Glomerular visceral epithelial cell (primary cell): ENCODE measurements at regions not wholly inside any gene's neighbourhood (a gene's known extent, or its start where the extent isn't known, plus 50 kb on each side); places are given as distances from the start of the nearest gene placed in this dataset.

ENCODE experiments used
- DNase-seq: peaks from one replicate; pipeline ENCODE4 v3.0.0-alpha.2; 2016; ENCODE audit errors: extremely low spot score

DNA sequence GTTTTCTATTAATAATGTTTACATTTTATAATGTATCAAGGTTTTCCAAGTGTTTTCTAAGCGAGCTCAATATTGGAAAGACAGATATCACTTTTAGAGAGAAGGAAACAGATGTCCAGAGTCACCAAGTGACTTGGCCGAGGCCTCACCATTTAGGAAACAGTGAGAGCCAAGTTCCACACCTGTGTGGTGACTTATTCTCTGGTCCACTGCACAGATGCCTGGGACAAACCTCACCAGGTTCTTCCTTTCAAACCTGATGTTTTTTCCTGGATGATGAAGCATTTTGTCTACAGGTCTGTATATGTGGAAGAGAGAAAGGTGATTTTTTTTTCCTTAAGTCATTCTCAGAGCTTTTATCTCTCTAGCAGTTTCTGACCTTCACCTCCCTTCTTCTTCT is 280.7 kb downstream of the LPIN1 start:
- DNase-seq, result no peak

DNA sequence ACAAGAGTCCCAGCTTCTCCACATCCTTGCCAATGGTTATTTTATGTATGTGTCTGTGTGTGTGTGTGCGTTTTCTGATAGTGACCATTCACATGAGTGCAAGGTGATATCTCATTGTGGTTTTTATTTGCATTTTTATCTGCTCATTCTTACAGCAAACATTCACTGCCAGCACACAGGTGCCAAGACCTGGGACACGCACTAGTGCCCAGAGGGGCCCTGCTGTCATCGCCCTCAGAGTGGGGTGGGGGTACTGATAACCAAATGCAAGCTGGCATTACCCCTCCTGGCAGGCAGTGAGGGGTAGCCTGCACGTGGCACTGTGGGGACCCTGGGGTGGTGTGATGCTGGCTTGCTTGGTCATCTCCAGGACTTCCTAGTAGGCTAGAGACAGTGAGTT is 285.4 kb downstream of the LPIN1 start:
- DNase-seq, result no peak

DNA sequence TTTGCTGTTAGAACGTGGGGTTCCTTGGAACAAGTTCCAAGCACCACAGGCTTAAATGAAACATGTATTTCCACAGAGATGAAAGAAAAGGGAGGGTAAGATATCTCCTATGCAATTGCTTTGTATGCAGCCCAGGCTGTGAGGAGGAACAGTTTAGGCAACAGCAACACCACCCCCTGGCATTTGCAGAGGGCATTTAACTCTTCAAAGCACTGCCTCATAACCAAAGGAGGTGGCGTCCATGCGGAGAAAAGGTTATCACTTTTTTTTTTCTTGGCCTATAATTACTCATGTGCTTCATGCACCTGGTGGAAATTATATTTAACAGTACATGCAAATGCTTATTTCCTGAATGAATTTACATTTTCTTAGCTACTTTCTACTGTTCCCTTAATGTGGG is 286.0 kb downstream of the LPIN1 start:
- DNase-seq, result no peak

DNA sequence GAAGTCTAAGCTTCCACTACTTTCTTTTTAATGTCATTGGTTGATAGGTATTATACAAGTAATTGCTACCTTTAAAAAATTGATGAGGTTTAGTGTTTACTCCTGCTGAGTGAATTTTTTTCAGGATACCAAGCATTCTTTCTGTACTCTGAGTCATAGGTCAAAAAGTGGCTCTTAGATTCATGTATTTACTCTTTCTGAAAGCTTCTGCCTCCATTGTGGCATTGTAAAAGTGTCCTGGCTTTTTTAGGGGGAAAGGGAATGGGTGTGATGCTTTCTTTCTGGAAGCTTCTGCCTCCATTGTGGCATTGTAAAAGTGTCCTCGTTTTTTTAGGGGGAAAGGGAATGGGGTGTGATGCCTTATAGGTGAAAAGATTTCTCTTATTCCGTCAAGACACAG is 286.5 kb downstream of the LPIN1 start:
- no peak for DNase-seq

DNA sequence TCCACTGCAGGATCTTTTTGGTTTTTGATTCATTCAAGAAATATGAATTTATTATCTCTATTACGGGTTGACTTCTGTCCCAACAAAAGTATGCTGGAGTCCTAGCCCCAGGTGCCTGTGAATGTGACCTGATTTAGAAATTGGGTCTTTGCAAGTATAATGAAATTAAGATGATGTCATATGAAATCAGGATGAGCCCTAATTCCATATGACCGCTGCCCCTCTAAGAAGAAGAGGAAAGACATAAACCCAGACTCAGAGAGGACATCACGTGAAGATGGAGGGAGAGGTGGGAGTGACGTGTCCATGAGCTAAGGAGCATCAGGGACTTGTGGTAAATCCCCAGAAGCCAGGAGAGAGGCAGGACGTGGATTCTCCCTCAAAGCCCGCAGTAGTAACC is 287.1 kb downstream of the LPIN1 start:
- DNase-seq, result no peak

DNA sequence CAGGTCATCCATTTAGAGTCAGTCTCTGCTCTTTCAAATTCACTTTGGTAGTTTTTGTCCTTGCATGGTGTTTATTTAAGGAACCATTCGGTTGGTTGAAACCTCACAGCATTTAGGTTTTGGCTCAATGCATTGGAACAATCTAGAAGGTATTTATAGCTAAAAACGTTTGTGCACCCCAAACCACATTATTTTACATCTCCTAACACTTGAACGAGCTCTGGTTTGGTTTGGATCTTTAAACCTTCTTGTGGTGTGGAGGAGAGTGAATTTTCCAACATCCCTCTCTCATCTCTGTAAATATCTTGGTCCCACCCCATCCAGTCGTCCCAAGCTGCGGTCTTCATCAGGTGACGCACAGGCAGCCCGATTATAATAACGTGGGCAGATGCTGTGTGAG is 287.9 kb downstream of the LPIN1 start:
- DNase-seq, result no peak

GRCh38 chr2:12035029-12035720 is 288.7 kb downstream of the LPIN1 start:
- no peak for DNase-seq

DNA sequence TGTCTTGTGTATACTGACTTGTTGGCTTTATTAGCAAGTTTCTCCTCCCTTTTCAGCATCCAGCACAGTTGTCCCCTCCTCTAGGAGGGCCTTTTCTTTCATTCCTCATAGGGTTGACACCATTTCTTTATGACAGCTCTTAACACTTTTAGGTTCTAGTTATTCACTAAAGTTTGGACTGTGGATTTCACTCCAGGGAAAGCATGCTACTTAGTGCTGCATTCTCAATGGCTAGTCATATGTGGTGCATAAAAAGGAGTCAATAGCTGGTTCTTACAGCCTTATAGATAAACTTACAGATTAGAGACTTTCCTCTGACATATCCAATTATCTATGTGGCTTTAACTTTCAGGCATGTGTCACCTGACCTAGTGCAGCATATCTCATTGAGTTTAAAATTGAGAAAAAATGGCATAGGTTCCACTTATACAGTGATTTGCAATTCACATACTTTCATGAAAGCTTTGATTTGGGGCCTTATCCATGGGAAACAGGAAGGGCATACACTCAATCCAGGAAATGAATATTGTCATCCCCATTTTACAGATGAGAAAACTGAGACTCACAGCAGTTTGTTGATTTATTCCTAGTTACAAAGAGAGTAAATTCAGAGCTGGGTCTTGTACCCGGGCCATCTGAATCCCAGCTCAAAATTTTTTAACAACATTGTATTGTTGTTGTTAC is 289.7 kb downstream of the LPIN1 start:
- no peak for DNase-seq

- DNase-seq, result no peak
These were observed 290.2 kb downstream of the LPIN1 start for GRCh38 chr2:12036640-12036983.

GRCh38 chr2:12037301-12037700 is 290.9 kb downstream of the LPIN1 start:
- no peak for DNase-seq

- DNase-seq, result no peak
These were observed 294.8 kb downstream of the LPIN1 start for GRCh38 chr2:12041236-12041635.

DNA sequence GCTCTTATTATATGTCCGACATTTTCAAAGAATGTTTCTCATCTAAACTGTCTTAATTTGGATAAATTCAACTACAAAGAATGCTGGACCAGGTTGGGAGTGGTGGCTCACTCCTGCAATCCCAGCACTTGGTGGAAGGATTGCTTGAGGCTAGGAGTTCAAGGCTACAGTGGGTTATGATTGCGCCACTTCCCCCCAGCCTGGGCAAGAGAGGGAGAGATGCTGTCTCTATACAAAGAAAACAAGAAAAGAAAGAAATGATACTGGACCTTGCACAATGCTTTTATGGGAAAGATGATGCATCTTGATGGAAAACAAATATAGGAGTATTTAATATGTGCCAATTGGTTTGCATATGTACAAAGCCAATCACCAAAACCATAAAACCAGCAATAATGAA is 296.7 kb downstream of the LPIN1 start:
- DNase-seq, result no peak

- no peak for DNase-seq
These were observed 298.4 kb downstream of the LPIN1 start for GRCh38 chr2:12044857-12045256.

DNA sequence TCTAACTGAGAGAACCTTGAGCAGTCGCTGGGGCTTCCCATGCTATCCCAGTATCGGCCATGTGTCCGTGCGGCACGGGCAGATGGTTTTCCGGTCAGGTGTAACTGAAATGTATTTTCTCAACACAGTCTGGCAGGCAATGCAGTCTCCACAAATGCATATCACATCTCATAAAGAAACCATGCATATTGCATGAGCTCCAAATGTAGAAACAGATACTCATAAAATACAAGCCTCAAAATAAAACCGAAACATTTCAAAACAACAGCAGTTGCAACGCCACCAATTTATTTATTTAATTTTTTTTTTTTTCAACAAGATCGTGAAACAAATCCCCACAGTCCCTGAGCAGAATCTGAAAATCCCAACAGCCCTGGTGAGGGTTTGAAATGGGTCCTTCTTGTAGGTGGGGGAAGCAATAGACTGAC is 299.4 kb downstream of the LPIN1 start:
- DNase-seq, result no peak

DNA sequence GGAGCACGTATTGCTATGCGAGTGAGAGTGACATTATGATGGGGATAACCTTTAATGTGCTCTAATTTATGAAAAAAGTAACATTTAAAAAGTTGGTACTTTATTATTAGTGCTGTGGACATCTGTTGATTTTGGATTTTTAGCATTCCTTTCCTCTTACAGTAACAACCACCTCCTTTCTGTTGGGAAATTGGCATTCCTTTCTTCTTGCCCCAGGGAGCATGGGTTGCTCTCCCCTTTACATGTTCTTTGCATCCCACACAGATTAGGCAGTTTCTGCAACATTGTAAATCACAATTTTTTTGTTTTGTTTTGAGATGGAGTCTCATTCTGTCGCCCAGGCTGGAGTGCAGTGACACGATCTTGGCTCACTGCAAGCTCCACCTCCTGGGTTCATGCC is 300.2 kb downstream of the LPIN1 start:
- no peak for DNase-seq

DNA sequence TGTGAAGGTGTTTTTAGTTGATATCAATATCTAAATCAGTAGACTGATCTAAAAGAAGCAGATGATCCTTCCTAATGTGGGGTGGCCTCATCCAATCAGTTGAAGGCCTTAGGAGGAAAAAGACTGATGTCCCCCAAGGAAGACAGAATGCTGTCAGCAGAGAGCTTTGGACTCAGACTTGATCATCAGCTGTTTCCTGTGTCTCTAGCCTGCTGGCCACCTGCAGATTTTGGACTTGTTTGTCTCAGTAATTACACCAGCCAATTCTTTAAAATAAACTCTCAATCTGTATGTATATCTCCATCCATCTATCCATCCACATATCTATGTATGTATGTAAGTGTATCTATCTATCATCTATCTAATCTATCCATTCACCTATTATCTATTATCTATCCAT is 301.3 kb downstream of the LPIN1 start:
- no peak for DNase-seq

DNA sequence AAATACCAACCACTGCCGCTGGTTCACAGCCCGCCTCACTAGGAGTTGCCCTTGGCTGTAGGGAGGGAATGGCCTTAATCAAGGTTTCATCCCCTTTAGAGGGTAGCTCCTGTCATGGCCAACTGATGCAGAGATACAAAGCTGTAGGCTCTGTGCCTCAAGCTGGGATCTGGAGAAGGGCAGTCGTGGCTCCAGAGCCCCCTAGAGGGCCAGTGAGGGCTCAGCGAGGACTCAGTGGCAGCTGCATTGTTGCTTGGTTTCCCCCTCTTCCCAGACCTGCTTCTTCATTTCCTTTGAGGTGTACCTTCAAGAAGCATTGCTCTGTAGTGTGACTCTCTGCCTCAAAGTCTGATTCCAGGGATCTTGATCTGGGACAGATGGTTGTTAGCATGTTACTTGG is 302.1 kb downstream of the LPIN1 start:
- DNase-seq, result no peak

- no peak for DNase-seq
These were observed 304.0 kb downstream of the LPIN1 start for GRCh38 chr2:12050396-12050795.

DNA sequence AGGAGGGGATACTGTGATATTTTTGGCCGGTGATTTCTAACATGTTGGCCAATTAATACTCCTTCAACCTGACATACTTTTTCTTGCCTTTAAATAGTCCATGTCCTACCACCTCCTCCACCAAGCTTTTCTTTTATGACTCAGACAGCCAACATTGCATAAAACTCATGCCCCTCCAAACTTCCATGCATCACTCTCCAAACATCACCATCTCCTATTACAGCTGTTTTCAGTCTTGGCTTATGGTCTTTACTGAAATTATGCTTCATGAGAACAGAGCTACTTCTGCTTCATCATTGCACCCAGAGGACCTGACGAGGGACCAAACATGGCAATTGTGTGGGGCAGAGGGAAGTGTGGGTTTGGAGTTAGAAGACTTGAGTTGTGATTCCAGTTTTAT is 305.4 kb downstream of the LPIN1 start:
- DNase-seq, result no peak

DNA sequence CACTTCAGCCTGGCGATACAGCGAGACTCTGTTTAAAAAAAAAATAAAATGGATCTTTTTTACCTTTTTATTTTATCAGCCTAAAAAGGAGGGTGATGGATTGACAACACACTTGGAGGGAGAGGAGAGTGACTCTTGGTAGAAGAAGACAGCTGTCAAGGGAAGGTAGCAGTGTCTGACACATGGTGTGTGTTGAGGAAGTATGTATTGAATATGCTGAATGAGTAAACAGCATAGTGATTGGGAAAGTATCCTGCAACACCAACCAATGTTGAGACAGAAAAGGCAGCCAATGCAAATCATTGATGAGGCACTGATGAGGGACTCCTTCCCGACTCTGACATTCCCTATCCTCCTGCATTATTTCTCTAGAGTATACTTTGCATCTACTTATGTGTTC is 306.4 kb downstream of the LPIN1 start:
- DNase-seq, result no peak

DNA sequence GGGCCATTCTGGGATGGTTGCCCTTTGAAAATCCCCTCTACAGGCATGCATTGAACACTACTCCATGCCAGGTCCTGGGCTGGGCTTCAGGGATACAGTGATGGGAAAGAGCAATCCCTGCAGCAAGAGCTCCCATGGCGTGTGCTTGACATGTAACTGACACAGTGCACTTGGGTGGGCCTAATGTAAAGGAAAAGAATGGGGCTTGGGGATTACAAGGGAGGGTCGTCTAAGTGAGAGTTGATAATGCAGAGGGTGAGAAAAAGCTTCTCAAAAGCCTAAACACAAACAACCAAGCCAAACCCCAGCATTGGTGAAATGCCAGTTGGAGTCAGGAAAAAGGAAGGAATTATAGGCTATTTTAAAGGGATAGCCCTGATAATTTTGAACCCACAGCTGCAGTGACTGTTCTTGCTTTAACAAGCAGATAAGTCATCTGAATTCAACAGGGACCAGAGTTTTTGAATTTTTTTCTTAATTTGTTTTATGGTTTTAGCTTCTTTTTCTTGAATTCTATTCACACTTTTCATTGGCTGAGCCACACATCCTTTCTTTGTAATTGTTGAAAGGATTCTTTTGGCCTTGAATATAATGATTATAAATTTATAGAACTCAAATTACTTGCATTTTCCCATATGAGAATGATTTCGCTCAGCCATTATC is 308.7 kb downstream of the LPIN1 start:
- DNase-seq, result no peak

GRCh38 chr2:12057436-12058166 is 311.2 kb downstream of the LPIN1 start:
- peak; percentile 8 for DNase-seq
